ENCODE measurements at regions not wholly inside any gene's neighbourhood (a gene's known extent, or its start where the extent isn't known, plus 50 kb on each side); places are given as distances from the start of the nearest gene placed in this dataset.
"Not testable (repeated sequence)": the region's sequence is repeated elsewhere in the genome, so short reads cannot be mapped to it uniquely, and the experiment has no call there.

DNA sequence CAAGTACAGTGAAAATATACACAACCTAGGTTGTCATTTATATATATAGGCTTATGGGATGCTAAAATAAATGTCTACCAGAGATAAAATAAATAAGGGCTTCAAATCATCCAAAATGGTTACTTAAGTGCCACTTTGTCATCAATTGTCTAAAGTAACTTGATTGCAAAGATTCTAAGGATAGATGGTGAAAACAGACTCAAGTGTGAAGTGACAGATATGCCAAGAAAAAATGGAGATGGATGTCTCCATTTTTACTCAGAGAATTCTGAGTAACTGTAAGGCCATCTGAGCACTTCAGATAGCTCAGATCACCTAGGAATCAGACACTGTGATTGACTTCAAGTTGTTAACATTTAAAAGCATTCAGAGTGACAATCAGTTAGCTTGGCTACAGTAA, 824.3 kb downstream of the PRELID2 start:
- in situ Hi-C loops (cut with MboI; ENCODE audit: low sequenced_read_pairs, unreplicated experiment), result no loop called here
- TF ChIP-seq, protein P1, sequence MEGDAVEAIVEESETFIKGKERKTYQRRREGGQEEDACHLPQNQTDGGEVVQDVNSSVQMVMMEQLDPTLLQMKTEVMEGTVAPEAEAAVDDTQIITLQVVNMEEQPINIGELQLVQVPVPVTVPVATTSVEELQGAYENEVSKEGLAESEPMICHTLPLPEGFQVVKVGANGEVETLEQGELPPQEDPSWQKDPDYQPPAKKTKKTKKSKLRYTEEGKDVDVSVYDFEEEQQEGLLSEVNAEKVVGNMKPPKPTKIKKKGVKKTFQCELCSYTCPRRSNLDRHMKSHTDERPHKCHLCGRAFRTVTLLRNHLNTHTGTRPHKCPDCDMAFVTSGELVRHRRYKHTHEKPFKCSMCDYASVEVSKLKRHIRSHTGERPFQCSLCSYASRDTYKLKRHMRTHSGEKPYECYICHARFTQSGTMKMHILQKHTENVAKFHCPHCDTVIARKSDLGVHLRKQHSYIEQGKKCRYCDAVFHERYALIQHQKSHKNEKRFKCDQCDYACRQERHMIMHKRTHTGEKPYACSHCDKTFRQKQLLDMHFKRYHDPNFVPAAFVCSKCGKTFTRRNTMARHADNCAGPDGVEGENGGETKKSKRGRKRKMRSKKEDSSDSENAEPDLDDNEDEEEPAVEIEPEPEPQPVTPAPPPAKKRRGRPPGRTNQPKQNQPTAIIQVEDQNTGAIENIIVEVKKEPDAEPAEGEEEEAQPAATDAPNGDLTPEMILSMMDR (IDR thresholded peaks at IDR 0.05; ENCODE audit: borderline replicate concordance, control extremely low read depth, extremely low read depth, insufficient read depth, missing control alignments), result no peak

DNA sequence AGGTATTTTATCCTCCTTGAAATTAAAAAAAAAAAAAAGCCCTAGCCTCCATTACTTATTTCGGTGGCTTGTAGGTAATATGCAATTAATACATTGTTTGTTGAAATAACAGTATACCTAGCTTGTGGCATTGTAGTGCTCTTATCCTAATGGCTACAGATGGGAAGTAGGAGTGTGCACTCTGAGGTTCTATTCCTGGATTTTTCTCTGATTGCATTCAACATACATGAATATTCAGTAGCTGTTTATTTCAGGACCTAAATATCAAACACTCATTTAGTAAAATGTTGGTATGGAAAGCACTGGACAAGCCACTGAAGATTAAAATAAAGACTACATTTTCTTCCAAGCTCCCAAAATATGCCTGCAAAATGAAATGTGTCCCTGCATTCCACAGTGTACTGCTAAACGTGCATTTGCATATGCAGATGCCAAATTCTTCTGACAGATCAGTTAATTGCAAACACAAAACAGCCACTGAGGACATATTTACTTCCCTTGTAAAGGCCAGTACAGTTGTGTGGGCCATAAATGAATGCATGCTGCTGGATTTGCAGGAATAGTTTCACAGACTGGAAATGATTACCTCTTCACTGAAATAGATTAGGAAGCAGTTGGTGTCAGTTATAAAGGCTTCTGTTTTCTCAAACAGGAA, 826.1 kb downstream of the PRELID2 start:
- in situ Hi-C loops (cut with MboI; ENCODE audit: low sequenced_read_pairs, unreplicated experiment), result no loop called here
- TF ChIP-seq, protein P1 (IDR thresholded peaks at IDR 0.05; ENCODE audit: borderline replicate concordance, control extremely low read depth, extremely low read depth, insufficient read depth, missing control alignments), result no peak
- no peak for DNase-seq (ENCODE audit: low spot score)

More for the DNA sequence above, 824.3 kb downstream of the PRELID2 start:
- no peak for DNase-seq (ENCODE audit: low spot score)

DNA sequence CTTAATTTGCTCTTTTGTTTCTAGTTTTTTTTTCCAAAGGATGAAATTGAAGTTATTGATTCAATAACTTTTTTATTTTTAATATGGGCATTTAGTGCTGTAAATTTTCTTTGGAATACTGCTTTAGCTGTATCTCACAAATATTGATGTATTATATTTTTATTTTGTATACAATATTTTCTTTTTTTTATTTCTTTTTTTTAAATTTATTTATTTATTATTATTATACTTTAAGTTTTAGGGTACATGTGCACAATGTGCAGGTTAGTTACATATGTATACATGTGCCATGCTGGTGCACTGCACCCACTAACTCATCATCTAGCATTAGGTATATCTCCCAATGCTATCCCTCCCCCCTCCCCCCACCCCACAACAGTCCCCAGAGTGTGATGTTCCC, 823.7 kb downstream of the KCTD16 start:
- DNase-seq (ENCODE audit: low spot score); in situ Hi-C loops (cut with MboI; ENCODE audit: low sequenced_read_pairs, unreplicated experiment): not testable (repeated sequence)

DNA sequence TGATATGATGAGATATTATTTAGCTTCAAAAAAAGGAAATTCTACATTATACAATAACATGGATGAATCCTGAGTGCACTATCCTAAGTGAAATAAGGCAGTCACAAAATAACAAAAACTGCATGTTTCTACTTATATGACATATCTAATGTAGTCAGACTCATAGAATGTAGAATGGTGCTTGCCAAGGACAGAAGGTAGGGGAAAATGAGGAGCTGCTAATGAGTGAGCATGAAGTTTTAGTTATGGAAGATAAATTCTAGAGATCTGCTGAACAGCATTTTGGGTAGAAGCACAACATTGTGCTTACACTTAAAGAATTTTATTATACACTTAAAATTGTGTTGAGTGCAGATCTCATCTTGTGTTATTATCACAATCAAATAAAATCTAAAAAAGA, 812.4 kb downstream of the KCTD16 start:
- in situ Hi-C loops (cut with MboI; ENCODE audit: low sequenced_read_pairs, unreplicated experiment), result no loop called here
- TF ChIP-seq, protein P1 (IDR thresholded peaks at IDR 0.05; ENCODE audit: borderline replicate concordance, control extremely low read depth, extremely low read depth, insufficient read depth, missing control alignments), result no peak
- no peak for DNase-seq (ENCODE audit: low spot score)

DNA sequence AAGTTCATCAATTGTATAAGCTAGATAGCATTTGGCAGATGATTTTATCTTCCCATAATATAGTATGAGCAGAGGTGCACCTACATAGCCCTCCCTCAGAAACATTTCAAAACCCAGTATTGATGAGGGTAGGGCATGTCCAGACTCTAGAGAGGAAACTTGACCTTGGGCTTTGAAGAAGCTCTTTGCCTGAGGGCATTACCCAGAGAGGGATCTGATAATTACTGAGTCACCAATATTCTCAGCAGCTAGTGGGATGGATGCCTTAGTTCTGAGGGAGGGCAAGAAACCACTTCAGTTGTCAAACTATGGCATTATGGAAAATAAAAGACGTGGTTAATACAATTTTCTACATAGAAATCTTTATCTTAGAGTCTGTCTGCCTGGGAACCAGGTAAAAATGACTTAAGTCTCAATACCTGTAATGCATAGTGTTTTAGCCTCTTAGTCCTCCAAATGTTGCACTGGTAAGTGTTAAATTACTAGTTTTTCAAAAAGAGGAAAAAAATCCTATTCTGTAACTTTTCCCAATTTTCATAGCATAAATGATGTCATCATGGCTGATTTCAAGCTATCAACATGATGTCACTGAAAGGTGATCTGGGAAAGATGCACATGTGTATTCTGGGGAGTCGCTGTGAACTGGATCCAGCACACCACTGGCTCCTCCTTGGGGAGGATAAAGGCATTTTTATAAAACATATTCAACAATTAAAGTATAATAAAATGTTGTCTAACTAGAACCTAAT, 809.0 kb downstream of the KCTD16 start:
- in situ Hi-C loops (cut with MboI; ENCODE audit: low sequenced_read_pairs, unreplicated experiment), result no loop called here
- TF ChIP-seq, protein P1 (IDR thresholded peaks at IDR 0.05; ENCODE audit: borderline replicate concordance, control extremely low read depth, extremely low read depth, insufficient read depth, missing control alignments), result no peak
- DNase-seq (ENCODE audit: low spot score), result no peak

DNA sequence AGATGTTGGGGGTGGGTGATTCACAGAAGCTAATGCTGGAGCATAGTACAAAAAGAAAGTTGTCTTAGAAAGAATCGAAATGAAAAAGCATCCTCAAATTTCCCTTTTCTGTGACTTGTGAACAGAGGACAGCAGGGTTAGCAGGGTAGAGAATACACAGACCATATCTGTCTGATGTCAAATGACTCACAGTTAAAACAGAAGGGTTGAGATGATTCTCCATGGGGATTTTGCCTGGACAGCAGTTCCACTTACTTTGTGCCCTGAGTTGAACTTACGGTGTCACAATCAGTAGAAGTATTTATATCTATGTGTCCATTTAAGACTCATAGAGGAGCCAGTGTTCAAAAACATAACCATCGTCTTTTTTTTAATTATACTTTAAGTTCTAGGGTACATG, 801.6 kb downstream of the KCTD16 start:
- in situ Hi-C loops (cut with MboI; ENCODE audit: low sequenced_read_pairs, unreplicated experiment), result no loop called here
- DNase-seq (ENCODE audit: low spot score), result no peak
- TF ChIP-seq, protein P1 (IDR thresholded peaks at IDR 0.05; ENCODE audit: borderline replicate concordance, control extremely low read depth, extremely low read depth, insufficient read depth, missing control alignments), result no peak

Data from GM13976 (cell line).